GM12892 (cell line): ENCODE measurements at regions not wholly inside any gene's neighbourhood (a gene's known extent, or its start where the extent isn't known, plus 50 kb on each side); places are given as distances from the start of the nearest gene placed in this dataset.

Experiments
- POLR2A ChIP-seq: IDR thresholded peaks from 2 replicates; pipeline ENCODE4 v1.6.1; 2011; ENCODE audit warnings: low read depth, low read length, control low read depth
- POLR2AphosphoS5 ChIP-seq: IDR thresholded peaks from 2 replicates; pipeline ENCODE4 v1.6.1; 2011; ENCODE audit warnings: low read depth, low read length, control low read depth
- TAF1 ChIP-seq: IDR thresholded peaks from 2 replicates; pipeline ENCODE4 v1.6.1; 2011; ENCODE audit warnings: low read depth, mild to moderate bottlenecking, control low read depth, low read length, borderline replicate concordance

- TF ChIP-seq POLR2A, result no peak
- no peak for TF ChIP-seq POLR2AphosphoS5
- TF ChIP-seq TAF1, result no peak
These were observed 93.9 kb upstream of the STARD4 start for GRCh38 chr5:111606194-111606593.
